Liver (tissue), 8 donors: ENCODE measurements at regions not wholly inside any gene's neighbourhood (a gene's known extent, or its start where the extent isn't known, plus 50 kb on each side); places are given as distances from the start of the nearest gene placed in this dataset.
"Not testable (repeated sequence)": the region's sequence is repeated elsewhere in the genome, so short reads cannot be mapped to it uniquely, and the experiment has no call there.

ENCODE experiments used
- DNase-seq: peaks from one replicate; pipeline ENCODE4 v3.0.0-alpha.2; 2017; ENCODE audit warnings: low spot score
- H3K27ac ChIP-seq, 2 donors: one replicate each; pipeline ENCODE4 v1.7.0; 2013; ENCODE audit warnings: inconsistent platforms in 2 of 2, low read length in 2 of 2, control low read depth in 1 of 2, low read depth in 1 of 2, mild to moderate bottlenecking in 1 of 2
- H3K27me3 ChIP-seq, 4 donors: one replicate each; pipeline versions ENCODE4 v1.6.1 to v1.7.0; 2013; ENCODE audit warnings: low read length in 3 of 4, inconsistent platforms in 1 of 4, mild to moderate bottlenecking in 1 of 4, moderate library complexity in 1 of 4; ENCODE audit not compliant: control insufficient read depth in 4 of 4, insufficient read depth in 4 of 4
- H3K36me3 ChIP-seq, 4 donors: one replicate each; pipeline versions ENCODE4 v1.6.1 to v1.7.0; 2013; ENCODE audit warnings: low read length in 3 of 4, mild to moderate bottlenecking in 3 of 4, low read depth in 1 of 4, moderate library complexity in 1 of 4; ENCODE audit not compliant: control insufficient read depth in 4 of 4, insufficient read depth in 3 of 4
- H3K4me1 ChIP-seq, 4 donors: one replicate each; pipeline versions ENCODE4 v1.6.1 to v1.7.0; 2013; ENCODE audit warnings: low read length in 3 of 4, mild to moderate bottlenecking in 3 of 4, moderate library complexity in 1 of 4; ENCODE audit not compliant: control insufficient read depth in 4 of 4, insufficient read depth in 4 of 4
- H3K4me3 ChIP-seq, 3 donors: one replicate each; pipeline versions ENCODE4 v1.6.1 to v1.7.0; 2013; ENCODE audit warnings: low read length in 3 of 3, control low read depth in 1 of 3, low read depth in 1 of 3, mild to moderate bottlenecking in 1 of 3
- H3K9ac ChIP-seq, 2 donors: one replicate each; pipeline ENCODE4 v1.7.0; 2013; ENCODE audit warnings: low read length in 2 of 2, mild to moderate bottlenecking in 2 of 2, moderate library complexity in 2 of 2, control low read depth in 1 of 2, low read depth in 1 of 2
- H3K9me3 ChIP-seq, 4 donors: one replicate each; pipeline versions ENCODE4 v1.6.1 to v1.7.0; 2013; ENCODE audit warnings: low read length in 3 of 4; ENCODE audit not compliant: control insufficient read depth in 4 of 4
- ATF3 ChIP-seq: IDR thresholded peaks from 2 replicates; pipeline ENCODE4 v1.6.1; 2016; ENCODE audit warnings: antibody characterized with exemption
- FOXA1 ChIP-seq: IDR thresholded peaks from 2 replicates; pipeline ENCODE4 v1.6.1; 2016; ENCODE audit warnings: antibody characterized with exemption
- FOXA2 ChIP-seq: IDR thresholded peaks from 2 replicates; pipeline ENCODE4 v1.6.1; 2016; ENCODE audit warnings: antibody characterized with exemption
- GABPA ChIP-seq, 2 donors: IDR thresholded peaks in 1 of 2; conservative IDR thresholded peaks in 1 of 2; 2 replicates each; pipeline ENCODE4 v1.6.1; 2016; ENCODE audit warnings: antibody characterized with exemption in 2 of 2, mild to moderate bottlenecking in 1 of 2, moderate library complexity in 1 of 2
- HNF4A ChIP-seq, 2 donors: conservative IDR thresholded peaks; 2 replicates each; pipeline ENCODE4 v1.6.1; 2016; ENCODE audit warnings: antibody characterized with exemption in 2 of 2, mild to moderate bottlenecking in 2 of 2
- JUND ChIP-seq, 2 donors: IDR thresholded peaks; 2 replicates each; pipeline ENCODE4 v1.6.1; 2016; ENCODE audit warnings: antibody characterized with exemption in 2 of 2
- MAX ChIP-seq: IDR thresholded peaks from 2 replicates; pipeline ENCODE4 v1.6.1; 2016; ENCODE audit warnings: antibody characterized with exemption
- NR2F2 ChIP-seq: IDR thresholded peaks from 2 replicates; pipeline ENCODE4 v1.6.1; 2016; ENCODE audit warnings: antibody characterized with exemption
- RAD21 ChIP-seq, 2 donors: IDR thresholded peaks; 2 replicates each; pipeline ENCODE4 v1.6.1; 2016; ENCODE audit warnings: antibody characterized with exemption in 2 of 2, mild to moderate bottlenecking in 2 of 2
- RXRA ChIP-seq, 2 donors: IDR thresholded peaks; 2 replicates each; pipeline ENCODE4 v1.6.1; 2017 to 2018; ENCODE audit warnings: antibody characterized with exemption in 2 of 2, mild to moderate bottlenecking in 1 of 2
- SP1 ChIP-seq: IDR thresholded peaks from 2 replicates; pipeline ENCODE4 v1.6.1; 2018; ENCODE audit warnings: antibody characterized with exemption, mild to moderate bottlenecking
- TAF1 ChIP-seq: conservative IDR thresholded peaks from 2 replicates; pipeline ENCODE4 v1.6.1; 2016; ENCODE audit warnings: antibody characterized with exemption, mild to moderate bottlenecking
- WGBS: extraction: QIAGEN DNeasy Blood & Tissue Kit; methylation state at CpG from one replicate; pipeline ENCODE4 v1.1.7; 2013; 5-methylcytosine and 5-hydroxymethylcytosine counted together
- TF ChIP-seq, protein P1 (sequence below): fragments of 150-350 bp; IDR thresholded peaks from 2 replicates; pipeline ENCODE4 v1.5.1; 2017; ENCODE audit warnings: improper control_type of control experiment, low read depth, low read length; ENCODE audit not compliant: missing input control
- TF ChIP-seq, protein P2 (sequence below): IDR thresholded peaks from 2 replicates; pipeline ENCODE4 v1.6.1; 2016; ENCODE audit warnings: antibody characterized with exemption
- donor health status: healthy.
- donor health status: healthy.
- donor health status: healthy.
- donor health status: healthy.
- donor health status: healthy.

DNA sequence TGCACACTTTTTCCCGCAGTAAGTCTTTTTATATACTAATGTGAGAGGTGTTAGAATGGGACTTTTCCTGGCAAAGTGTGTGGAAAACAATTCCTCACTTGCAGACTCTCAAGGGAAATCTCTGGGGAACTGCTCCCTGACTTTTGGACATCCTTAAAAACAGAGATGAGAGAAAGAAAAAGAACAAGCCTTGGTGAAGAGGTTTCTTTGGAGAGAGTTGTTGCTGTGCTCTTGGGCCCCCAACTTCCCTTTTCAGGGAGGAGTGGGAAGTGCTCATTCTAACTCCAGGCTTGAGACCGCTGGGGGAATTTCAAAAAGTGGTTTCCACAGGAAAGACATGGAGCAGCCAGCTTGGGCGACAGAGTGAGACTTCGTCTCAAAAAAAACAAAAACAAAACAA lies 142.6 kb upstream of the SPRED2 start:
- Histone ChIP-seq H3K27me3 (no peaks in the 10 kb centered on the region), H3K4me1 (no peaks in the 10 kb centered on the region), H3K9ac (no peak overlapping the region), H3K36me3 (no peaks in the 10 kb centered on the region), H3K4me3 (no peak overlapping the region), H3K9me3 (no peaks in the 10 kb centered on the region), H3K27ac (no peak overlapping the region)
- WGBS: 73% methylated on average over 4 of the region's 4 CpGs
- TF ChIP-seq NR2F2: no peak
- TF ChIP-seq FOXA2: no peak
- TF ChIP-seq HNF4A (conservative IDR thresholded peaks at IDR 0.05): no peak
- TF ChIP-seq FOXA1: no peak
- TF ChIP-seq ATF3: no peak
- TF ChIP-seq RXRA (IDR thresholded peaks at IDR 0.05): no peak
- DNase-seq: no peak

GRCh38 chr2:65568656-65569440 lies 136.4 kb upstream of the SPRED2 start:
- not testable (repeated sequence) for H3K9ac ChIP-seq, H3K4me1 ChIP-seq, DNase-seq, H3K27me3 ChIP-seq, H3K4me3 ChIP-seq, H3K27ac ChIP-seq, H3K9me3 ChIP-seq, H3K36me3 ChIP-seq
- WGBS: 90% methylated on average over 4 of the region's 4 CpGs

DNA sequence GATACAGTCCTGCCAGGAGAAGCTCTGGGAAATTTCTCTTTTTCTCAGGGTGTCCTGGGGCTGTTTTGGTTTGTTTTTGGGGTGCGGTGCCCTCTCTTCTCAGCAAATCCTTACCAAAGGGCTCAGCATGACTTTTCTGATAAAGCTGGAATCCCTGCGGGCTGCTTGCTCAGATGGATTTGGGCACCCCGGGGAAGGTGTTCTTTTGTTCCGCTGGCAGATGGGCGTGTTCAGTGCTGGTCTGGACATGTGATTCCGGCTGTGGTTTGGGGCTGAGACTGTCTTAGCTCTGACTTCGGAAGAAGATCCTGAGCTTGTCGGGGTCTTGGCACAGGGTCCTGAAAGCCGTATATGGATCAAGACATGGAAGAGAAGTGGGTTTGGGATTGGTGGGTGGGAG lies 134.2 kb upstream of the SPRED2 start:
- no peaks in the 10 kb centered on the region for H3K27me3 ChIP-seq
- H3K4me3 ChIP-seq: no peak overlapping the region
- no peaks in the 10 kb centered on the region for H3K36me3 ChIP-seq
- TF ChIP-seq, protein P1, sequence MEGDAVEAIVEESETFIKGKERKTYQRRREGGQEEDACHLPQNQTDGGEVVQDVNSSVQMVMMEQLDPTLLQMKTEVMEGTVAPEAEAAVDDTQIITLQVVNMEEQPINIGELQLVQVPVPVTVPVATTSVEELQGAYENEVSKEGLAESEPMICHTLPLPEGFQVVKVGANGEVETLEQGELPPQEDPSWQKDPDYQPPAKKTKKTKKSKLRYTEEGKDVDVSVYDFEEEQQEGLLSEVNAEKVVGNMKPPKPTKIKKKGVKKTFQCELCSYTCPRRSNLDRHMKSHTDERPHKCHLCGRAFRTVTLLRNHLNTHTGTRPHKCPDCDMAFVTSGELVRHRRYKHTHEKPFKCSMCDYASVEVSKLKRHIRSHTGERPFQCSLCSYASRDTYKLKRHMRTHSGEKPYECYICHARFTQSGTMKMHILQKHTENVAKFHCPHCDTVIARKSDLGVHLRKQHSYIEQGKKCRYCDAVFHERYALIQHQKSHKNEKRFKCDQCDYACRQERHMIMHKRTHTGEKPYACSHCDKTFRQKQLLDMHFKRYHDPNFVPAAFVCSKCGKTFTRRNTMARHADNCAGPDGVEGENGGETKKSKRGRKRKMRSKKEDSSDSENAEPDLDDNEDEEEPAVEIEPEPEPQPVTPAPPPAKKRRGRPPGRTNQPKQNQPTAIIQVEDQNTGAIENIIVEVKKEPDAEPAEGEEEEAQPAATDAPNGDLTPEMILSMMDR: no peak
- no peak for TF ChIP-seq MAX
- no peak for TF ChIP-seq JUND (IDR thresholded peaks at IDR 0.05)
- TF ChIP-seq, protein P2, sequence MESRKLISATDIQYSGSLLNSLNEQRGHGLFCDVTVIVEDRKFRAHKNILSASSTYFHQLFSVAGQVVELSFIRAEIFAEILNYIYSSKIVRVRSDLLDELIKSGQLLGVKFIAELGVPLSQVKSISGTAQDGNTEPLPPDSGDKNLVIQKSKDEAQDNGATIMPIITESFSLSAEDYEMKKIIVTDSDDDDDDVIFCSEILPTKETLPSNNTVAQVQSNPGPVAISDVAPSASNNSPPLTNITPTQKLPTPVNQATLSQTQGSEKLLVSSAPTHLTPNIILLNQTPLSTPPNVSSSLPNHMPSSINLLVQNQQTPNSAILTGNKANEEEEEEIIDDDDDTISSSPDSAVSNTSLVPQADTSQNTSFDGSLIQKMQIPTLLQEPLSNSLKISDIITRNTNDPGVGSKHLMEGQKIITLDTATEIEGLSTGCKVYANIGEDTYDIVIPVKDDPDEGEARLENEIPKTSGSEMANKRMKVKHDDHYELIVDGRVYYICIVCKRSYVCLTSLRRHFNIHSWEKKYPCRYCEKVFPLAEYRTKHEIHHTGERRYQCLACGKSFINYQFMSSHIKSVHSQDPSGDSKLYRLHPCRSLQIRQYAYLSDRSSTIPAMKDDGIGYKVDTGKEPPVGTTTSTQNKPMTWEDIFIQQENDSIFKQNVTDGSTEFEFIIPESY: no peak
- no peak for TF ChIP-seq SP1
- no peak for TF ChIP-seq GABPA (IDR thresholded peaks at IDR 0.05 in 1 of 2, conservative IDR thresholded peaks at IDR 0.05 in 1 of 2)
- TF ChIP-seq RAD21 (IDR thresholded peaks at IDR 0.05): no peak
- no peak for TF ChIP-seq TAF1
- H3K4me1 ChIP-seq: no peaks in the 10 kb centered on the region
- no peak overlapping the region for H3K27ac ChIP-seq
- H3K9ac ChIP-seq: no peak overlapping the region
- no peaks in the 10 kb centered on the region for H3K9me3 ChIP-seq
- DNase-seq: no peak
- WGBS: 71% methylated on average over 9 of the region's 9 CpGs
